GM18907 (cell line): ENCODE measurements at regions not wholly inside any gene's neighbourhood (a gene's known extent, or its start where the extent isn't known, plus 50 kb on each side); places are given as distances from the start of the nearest gene placed in this dataset.

Experiments
- ATAC-seq: cut with Tn5 transposase; IDR thresholded peaks from one replicate; pipeline ENCODE4 v1.9.1; 2021; ENCODE audit warnings: mild to moderate bottlenecking, moderate library complexity; ENCODE audit not compliant: unreplicated experiment

- ATAC-seq: no peak
Measured at GRCh38 chr6:104332364-104332763, 527.4 kb downstream of the HACE1 start.

GRCh38 chr6:104326173-104327001 lies 533.3 kb downstream of the HACE1 start:
- ATAC-seq: no peak

- ATAC-seq: no peak
Measured at GRCh38 chr6:104325341-104326172, 534.2 kb downstream of the HACE1 start.

GRCh38 chr6:104324301-104324700 lies 535.4 kb downstream of the HACE1 start:
- no peak for ATAC-seq

- ATAC-seq: no peak
Measured at GRCh38 chr6:104322841-104323240, 536.9 kb downstream of the HACE1 start.

- ATAC-seq: no peak
Measured at GRCh38 chr6:104321301-104321700, 538.4 kb downstream of the HACE1 start.

GRCh38 chr6:104320896-104321295 lies 538.8 kb downstream of the HACE1 start:
- no peak for ATAC-seq

- ATAC-seq: no peak
Measured at GRCh38 chr6:104312851-104313250, 546.9 kb downstream of the HACE1 start.

GRCh38 chr6:104306211-104306610 lies 553.5 kb downstream of the HACE1 start:
- no peak for ATAC-seq

GRCh38 chr6:104305206-104305605 lies 554.5 kb downstream of the HACE1 start:
- no peak for ATAC-seq

- no peak for ATAC-seq
Measured at GRCh38 chr6:104301951-104302350, 557.8 kb downstream of the HACE1 start.

- ATAC-seq: no peak
Measured at GRCh38 chr6:104286641-104287040, 573.1 kb downstream of the HACE1 start.

GRCh38 chr6:104284872-104285271 lies 574.8 kb downstream of the HACE1 start:
- no peak for ATAC-seq

- ATAC-seq: no peak
Measured at GRCh38 chr6:104282581-104282980, 577.1 kb downstream of the HACE1 start.

GRCh38 chr6:104281370-104281769 lies 578.3 kb downstream of the HACE1 start:
- ATAC-seq: no peak

GRCh38 chr6:104268389-104268788 lies 591.3 kb downstream of the HACE1 start:
- ATAC-seq: no peak

GRCh38 chr6:104266922-104267321 lies 592.8 kb downstream of the HACE1 start:
- ATAC-seq: no peak

- no peak for ATAC-seq
Measured at GRCh38 chr6:104256646-104257045, 603.1 kb downstream of the HACE1 start.

GRCh38 chr6:104253236-104253635 lies 606.5 kb downstream of the HACE1 start:
- ATAC-seq: no peak

- no peak for ATAC-seq
Measured at GRCh38 chr6:104252276-104252675, 607.4 kb downstream of the HACE1 start.

- no peak for ATAC-seq
Measured at GRCh38 chr6:104251651-104252050, 608.1 kb downstream of the HACE1 start.

- no peak for ATAC-seq
Measured at GRCh38 chr6:104240865-104241264, 618.9 kb downstream of the HACE1 start.
